Lower leg skin (tissue), 4 donors: ENCODE measurements at regions not wholly inside any gene's neighbourhood (a gene's known extent, or its start where the extent isn't known, plus 50 kb on each side); places are given as distances from the start of the nearest gene placed in this dataset.

Source experiments
- DNase-seq, 2 donors: peaks; one replicate each; pipeline ENCODE4 v3.0.0-alpha.2; 2019; ENCODE audit warnings: low spot score in 2 of 2
- H3K4me3 ChIP-seq: fragments of 200-600 bp; sonication (generic); 2 replicates; pipeline ENCODE4 v1.5.1; 2017; ENCODE audit warnings: mild to moderate bottlenecking, low read depth; ENCODE audit not compliant: poor library complexity, severe bottlenecking
- CTCF ChIP-seq, 3 donors: fragments of 450-650 bp; IDR thresholded peaks; one replicate each; pipeline ENCODE4 v1.5.1; 2016; ENCODE audit warnings: antibody characterized with exemption in 3 of 3, mild to moderate bottlenecking in 3 of 3, moderate library complexity in 2 of 3
- POLR2A ChIP-seq, 2 donors: fragments of 450-650 bp; IDR thresholded peaks; one replicate each; pipeline ENCODE4 v1.6.1; 2016 to 2017; ENCODE audit warnings: antibody characterized with exemption in 2 of 2, mild to moderate bottlenecking in 1 of 2, moderate library complexity in 1 of 2
- WGBS, 2 donors: methylation state at CpG; one replicate each; pipeline ENCODE4 v1.1.5; 2018; 5-methylcytosine and 5-hydroxymethylcytosine counted together
- intact Hi-C: fragments of 100-400 bp; cut with DNase I; formaldehyde crosslinking; loops from one replicate; pipeline ENCODE4 v1.15.0; 2023; ENCODE audit warnings: low total_unique reads

GRCh38 chr13:78758549-78758948 lies 99.6 kb upstream of the OBI1 start:
- H3K4me3 ChIP-seq = no peak overlapping the region
- intact Hi-C loops = no loop called here
- WGBS, 2 donors = 75 to 83% methylated on average over 4 of the region's 4 CpGs
- TF ChIP-seq POLR2A (IDR thresholded peaks at IDR 0.05) = no peak
- TF ChIP-seq CTCF (IDR thresholded peaks at IDR 0.05) = no peak
- DNase-seq = no peak

GRCh38 chr13:78753435-78753834 lies 94.5 kb upstream of the OBI1 start:
- intact Hi-C loops = no loop called here
- TF ChIP-seq POLR2A (IDR thresholded peaks at IDR 0.05) (no peak), CTCF (IDR thresholded peaks at IDR 0.05) (no peak)

GRCh38 chr13:78750735-78751134 lies 91.8 kb upstream of the OBI1 start:
- intact Hi-C loops = no loop called here
- DNase-seq = no peak
- 90 to 91% methylated on average over 2 of the region's 2 CpGs for WGBS, 2 donors
- no peak overlapping the region for H3K4me3 ChIP-seq
- TF ChIP-seq POLR2A (IDR thresholded peaks at IDR 0.05) (no peak), CTCF (IDR thresholded peaks at IDR 0.05) (no peak)

More at GRCh38 chr13:78753435-78753834, 94.5 kb upstream of the OBI1 start:
- no peak overlapping the region for H3K4me3 ChIP-seq
- no peak for DNase-seq
- WGBS, 2 donors = 44 to 45% methylated on average over 1 of the region's 1 CpG

GRCh38 chr13:78743973-78744372 lies 85.0 kb upstream of the OBI1 start:
- no peak overlapping the region for H3K4me3 ChIP-seq
- intact Hi-C loops = no loop called here
- DNase-seq = no peak
- WGBS, 2 donors = 69 to 76% methylated on average over 3 of the region's 3 CpGs
- no peak for TF ChIP-seq CTCF (IDR thresholded peaks at IDR 0.05)
- TF ChIP-seq POLR2A (IDR thresholded peaks at IDR 0.05) = no peak

- DNase-seq = no peak
- H3K4me3 ChIP-seq = no peak overlapping the region
- TF ChIP-seq CTCF (IDR thresholded peaks at IDR 0.05) (no peak), POLR2A (IDR thresholded peaks at IDR 0.05) (no peak)
- intact Hi-C loops = no loop called here
- WGBS, 2 donors = 62 to 69% methylated on average over 5 of the region's 5 CpGs
These were observed 83.7 kb upstream of the OBI1 start for GRCh38 chr13:78742659-78743058.

GRCh38 chr13:78736142-78736541 lies 77.2 kb upstream of the OBI1 start:
- DNase-seq = no peak
- TF ChIP-seq CTCF (IDR thresholded peaks at IDR 0.05) (no peak), POLR2A (IDR thresholded peaks at IDR 0.05) (no peak)
- intact Hi-C loops = no loop called here
- H3K4me3 ChIP-seq = no peak overlapping the region
